Spleen (tissue), 7 donors: ENCODE measurements at regions not wholly inside any gene's neighbourhood (a gene's known extent, or its start where the extent isn't known, plus 50 kb on each side); places are given as distances from the start of the nearest gene placed in this dataset.

Experiments
- CTCF ChIP-seq, 11 experiments: fragments of 200-600 bp in 7 of 11; fragments of 450-650 bp in 4 of 11; sonication (generic) in 4 of 11; IDR thresholded peaks in 8 of 11; conservative IDR thresholded peaks in 3 of 11; 1 replicate in 7 of 11; 2 replicates in 4 of 11; pipeline versions ENCODE4 v1.4.0 to v1.8.0; 2016 to 2021; ENCODE audit warnings: antibody characterized with exemption in 11 of 11, inconsistent platforms in 4 of 11, mild to moderate bottlenecking in 1 of 11
- POLR2A ChIP-seq, 3 donors: fragments of 450-650 bp; IDR thresholded peaks; one replicate each; pipeline ENCODE4 v1.5.1; 2017; ENCODE audit warnings: antibody characterized with exemption in 3 of 3, mild to moderate bottlenecking in 1 of 3
- donor health status: DM: no; HTN: no; CAD: no; lungs with moderate emphysema.
- donor health status: DM: no; HTN: no; CAD: no.
- donor health status: DM: no; HTN: no; CAD: no.

- TF ChIP-seq CTCF (IDR thresholded peaks at IDR 0.05 in 8 of 11, conservative IDR thresholded peaks at IDR 0.05 in 3 of 11) (no peak), POLR2A (IDR thresholded peaks at IDR 0.05) (no peak)
These were observed 476.7 kb downstream of the LTN1 start for GRCh38 chr21:28516021-28516420.
